HuH-7.5 (cell line): ENCODE measurements at regions not wholly inside any gene's neighbourhood (a gene's known extent, or its start where the extent isn't known, plus 50 kb on each side); places are given as distances from the start of the nearest gene placed in this dataset.

Experiments
- DNase-seq: peaks from one replicate; pipeline ENCODE4 v3.0.0; 2011; ENCODE audit warnings: low spot score

- DNase-seq, result no peak
Measured at GRCh38 chr1:75984781-75985180, 52.6 kb upstream of the ASB17 start.

GRCh38 chr1:75985827-75986226, 53.6 kb upstream of the ASB17 start:
- no peak for DNase-seq

GRCh38 chr1:75986478-75986877, 54.3 kb upstream of the ASB17 start:
- no peak for DNase-seq

GRCh38 chr1:75989121-75989520, 56.9 kb upstream of the ASB17 start:
- no peak for DNase-seq

GRCh38 chr1:75990686-75991085, 58.5 kb upstream of the ASB17 start:
- DNase-seq, result no peak

GRCh38 chr1:75991497-75992114, 59.4 kb upstream of the ASB17 start:
- peak; percentile 32 for DNase-seq

GRCh38 chr1:75992312-75992711, 60.1 kb upstream of the ASB17 start:
- no peak for DNase-seq

GRCh38 chr1:75993661-75994060, 61.5 kb upstream of the ASB17 start:
- DNase-seq, result no peak

- DNase-seq, result no peak
Measured at GRCh38 chr1:75996196-75996595, 64.0 kb upstream of the ASB17 start.

GRCh38 chr1:75999034-75999433, 66.8 kb upstream of the ASB17 start:
- no peak for DNase-seq

GRCh38 chr1:76003946-76004345, 70.6 kb upstream of the ST6GALNAC3 start:
- no peak for DNase-seq

GRCh38 chr1:76005765-76006164, 68.8 kb upstream of the ST6GALNAC3 start:
- DNase-seq, result no peak

- no peak for DNase-seq
Measured at GRCh38 chr1:76006234-76006633, 68.3 kb upstream of the ST6GALNAC3 start.

- no peak for DNase-seq
Measured at GRCh38 chr1:76010802-76011201, 63.7 kb upstream of the ST6GALNAC3 start.

- DNase-seq, result no peak
Measured at GRCh38 chr1:76012341-76013205, 62.0 kb upstream of the ST6GALNAC3 start.

- DNase-seq, result no peak
Measured at GRCh38 chr1:76013206-76013581, 61.4 kb upstream of the ST6GALNAC3 start.

- no peak for DNase-seq
Measured at GRCh38 chr1:76015478-76016103, 59.0 kb upstream of the ST6GALNAC3 start.

GRCh38 chr1:76018045-76018444, 56.5 kb upstream of the ST6GALNAC3 start:
- DNase-seq, result no peak

GRCh38 chr1:76021846-76022245, 52.7 kb upstream of the ST6GALNAC3 start:
- no peak for DNase-seq

GRCh38 chr1:76023669-76024435, 50.7 kb upstream of the ST6GALNAC3 start:
- no peak for DNase-seq
